Activated CD8-positive, alpha-beta memory T cell treated with anti-CD3 and anti-CD28 coated beads for 36 hours (primary cell): ENCODE measurements at regions not wholly inside any gene's neighbourhood (a gene's known extent, or its start where the extent isn't known, plus 50 kb on each side); places are given as distances from the start of the nearest gene placed in this dataset.

Experiments
- CTCF ChIA-PET: fragments of 350-600 bp; sonication (Branson Sonifier 250); formaldehyde crosslinking; loops from one replicate; lab custom pipeline; 2021; ENCODE audit warnings: antibody characterized with exemption; lab: Charles Lee
- POLR2A ChIA-PET: fragments of 350-600 bp; sonication (Branson Sonifier 250); formaldehyde crosslinking; loops from one replicate; lab custom pipeline; 2021; ENCODE audit warnings: antibody characterized with exemption; lab: Charles Lee

DNA sequence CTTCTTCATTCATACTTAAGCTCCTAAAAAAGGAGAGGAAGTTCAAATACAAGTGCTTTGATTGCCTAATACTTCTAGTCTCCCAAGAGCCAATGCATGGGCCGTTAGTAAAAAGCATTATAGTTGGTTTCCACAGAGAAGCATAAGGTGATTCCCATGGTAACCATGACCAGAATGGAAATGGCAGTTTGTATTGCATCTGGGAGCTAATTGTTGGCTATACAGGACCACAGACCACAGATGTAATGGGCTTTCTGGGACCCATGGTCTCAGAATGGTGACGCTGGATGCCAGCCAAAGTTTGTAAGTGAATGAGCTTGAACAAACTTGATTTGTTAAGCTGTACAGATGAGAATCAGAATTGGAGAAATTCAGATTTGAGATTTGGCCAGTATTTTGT lies 333.9 kb upstream of the C11orf87 start:
- ChIA-PET CTCF (no interaction called here), POLR2A (no interaction called here)

DNA sequence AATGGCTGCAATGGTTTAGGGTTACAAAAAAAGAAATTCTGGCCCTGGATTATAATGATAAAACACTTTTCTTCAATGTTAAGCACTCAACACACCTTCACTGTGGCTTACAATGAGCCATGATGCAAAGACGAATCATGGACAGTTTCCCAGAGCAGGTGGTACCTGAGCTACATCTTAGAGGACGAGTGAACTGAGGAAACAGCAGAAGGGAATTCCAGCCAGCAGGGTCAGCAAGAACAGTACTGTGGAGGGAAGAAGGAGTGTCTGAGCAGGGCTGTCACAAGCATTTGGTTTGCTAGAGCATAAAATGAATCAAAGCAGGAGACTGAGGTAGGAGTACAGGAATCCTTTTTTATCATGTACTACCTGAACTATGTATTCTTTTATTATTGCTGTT lies 332.8 kb upstream of the C11orf87 start:
- CTCF ChIA-PET: no interaction called here
- POLR2A ChIA-PET: no interaction called here

DNA sequence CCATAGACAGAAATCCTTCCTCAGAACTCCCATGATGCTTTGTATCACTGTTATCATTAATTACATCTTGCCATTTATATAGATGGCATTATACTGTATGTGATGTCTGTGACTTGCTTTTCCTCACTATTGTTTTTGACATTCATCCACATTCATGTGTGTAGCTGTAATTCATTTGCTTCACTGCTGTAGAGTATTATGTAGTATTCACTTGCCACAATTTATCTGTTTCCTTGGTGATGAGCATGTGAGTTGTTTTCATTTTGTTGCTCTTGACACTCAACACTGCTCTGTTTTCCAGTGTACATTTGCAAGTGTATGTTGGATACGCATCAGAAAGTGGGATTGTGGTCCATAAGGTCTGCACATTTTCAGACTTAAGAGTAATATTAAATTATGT lies 328.6 kb upstream of the C11orf87 start:
- POLR2A ChIA-PET: no interaction called here
- CTCF ChIA-PET: no interaction called here

DNA sequence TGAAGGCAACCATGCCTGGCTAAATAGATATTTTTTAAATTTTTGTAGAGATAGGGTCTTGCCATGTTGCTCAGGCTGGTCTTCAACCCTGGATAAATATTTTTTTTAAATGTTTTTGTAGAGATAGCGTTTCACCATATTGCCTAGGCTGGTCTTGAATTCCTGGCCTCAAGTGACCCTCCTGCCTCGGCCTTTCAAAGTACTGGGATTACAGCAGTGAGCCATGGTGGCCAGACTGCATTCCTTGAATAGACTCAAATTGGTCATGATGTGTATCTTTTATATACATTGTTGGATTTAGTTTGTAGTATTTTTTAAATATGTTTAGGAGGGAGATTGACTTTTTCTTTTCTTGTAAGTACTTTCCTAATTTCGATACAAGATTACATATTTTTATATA lies 325.7 kb upstream of the C11orf87 start:
- CTCF ChIA-PET: no interaction called here
- POLR2A ChIA-PET: no interaction called here

DNA sequence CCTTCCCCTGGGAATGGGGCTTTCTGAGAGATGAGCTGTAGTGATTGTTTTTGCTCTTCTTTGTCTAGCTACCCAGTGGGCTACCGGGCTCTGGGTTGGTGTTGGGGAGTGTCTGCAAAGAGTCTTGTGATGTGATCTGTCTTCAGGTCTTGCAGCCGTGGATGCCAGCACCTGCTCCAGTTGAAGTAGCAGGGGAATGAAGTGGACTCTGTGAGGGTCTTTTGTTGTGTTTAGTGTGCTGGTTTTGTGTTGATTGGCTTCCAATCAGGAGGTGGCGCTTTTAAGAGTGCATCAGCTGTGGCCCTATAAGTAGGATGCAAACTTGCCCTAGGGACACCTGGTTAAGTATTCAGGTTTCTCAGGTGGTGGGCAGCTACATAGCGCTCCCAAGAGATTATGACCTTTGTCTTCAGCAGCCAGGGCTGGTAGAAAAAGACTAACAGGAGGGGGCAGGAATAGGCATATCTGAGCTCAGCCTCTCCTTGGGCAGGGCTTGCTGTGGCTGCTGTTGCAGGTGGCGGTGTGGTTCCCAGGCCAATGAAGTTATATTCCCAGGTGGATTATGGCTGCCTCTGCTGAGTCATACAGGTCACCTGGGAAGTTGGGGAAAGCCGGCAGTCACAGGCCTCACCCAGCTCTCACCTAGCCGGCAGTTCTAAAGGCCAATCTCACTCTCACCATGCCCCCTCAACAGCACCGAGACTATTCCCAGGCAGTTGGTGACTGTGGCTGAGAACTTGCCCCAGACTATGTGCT lies 315.7 kb upstream of the C11orf87 start:
- POLR2A ChIA-PET: no interaction called here
- CTCF ChIA-PET: no interaction called here

DNA sequence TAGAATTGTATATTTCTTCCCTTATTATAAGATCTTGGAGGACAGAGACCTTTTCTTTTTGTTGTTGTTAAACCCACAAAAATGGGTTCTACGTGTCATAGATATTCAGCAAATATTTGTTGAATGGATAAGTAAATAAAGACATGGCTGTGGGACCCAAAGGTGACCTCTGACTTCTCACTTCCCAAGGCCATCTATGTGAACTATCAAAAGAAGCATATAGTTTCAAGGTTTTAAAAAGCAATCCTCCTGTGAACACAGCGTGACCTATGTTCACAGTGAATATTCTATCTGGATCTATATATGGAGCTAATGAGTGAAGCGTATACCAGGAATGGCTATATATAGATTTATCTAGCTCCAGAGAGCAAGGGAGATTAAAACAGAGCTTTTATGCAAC lies 312.8 kb upstream of the C11orf87 start:
- CTCF ChIA-PET: no interaction called here

DNA sequence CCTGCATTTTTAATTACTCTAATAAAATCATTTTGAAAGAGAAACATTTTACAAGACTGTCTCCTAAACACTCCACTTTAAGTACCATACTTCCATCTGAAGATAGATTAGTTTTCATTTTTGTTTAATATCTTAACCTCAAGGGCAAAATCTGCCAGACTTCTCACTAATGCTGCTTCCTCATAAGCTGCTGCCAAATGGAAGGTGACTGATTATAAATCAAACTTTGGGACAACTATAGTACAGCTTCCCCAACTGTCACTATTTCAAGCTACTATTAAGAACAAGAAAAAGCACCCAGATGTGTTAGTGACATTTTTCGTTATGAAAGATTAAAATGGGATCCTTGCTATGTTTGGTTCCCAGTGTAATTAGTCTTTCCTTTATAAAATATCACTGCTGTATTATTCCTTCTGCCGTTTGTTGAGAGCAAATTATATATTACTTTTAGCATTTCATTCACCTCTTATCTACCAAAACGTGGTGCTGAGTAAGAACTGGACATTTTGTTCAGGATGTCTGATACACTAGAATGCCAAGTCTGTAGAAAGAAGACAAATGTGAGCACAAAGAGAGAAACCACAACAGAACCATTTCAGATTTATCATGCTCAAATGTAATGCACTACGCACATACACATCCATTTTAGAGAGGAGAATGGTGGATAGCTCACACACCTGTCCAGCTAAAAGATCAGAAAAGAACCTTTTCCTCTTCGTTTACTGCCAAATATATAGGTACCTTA lies 312.2 kb upstream of the C11orf87 start:
- CTCF ChIA-PET: no interaction called here
- POLR2A ChIA-PET: no interaction called here

More for the DNA sequence above, 312.8 kb upstream of the C11orf87 start:
- POLR2A ChIA-PET: no interaction called here

DNA sequence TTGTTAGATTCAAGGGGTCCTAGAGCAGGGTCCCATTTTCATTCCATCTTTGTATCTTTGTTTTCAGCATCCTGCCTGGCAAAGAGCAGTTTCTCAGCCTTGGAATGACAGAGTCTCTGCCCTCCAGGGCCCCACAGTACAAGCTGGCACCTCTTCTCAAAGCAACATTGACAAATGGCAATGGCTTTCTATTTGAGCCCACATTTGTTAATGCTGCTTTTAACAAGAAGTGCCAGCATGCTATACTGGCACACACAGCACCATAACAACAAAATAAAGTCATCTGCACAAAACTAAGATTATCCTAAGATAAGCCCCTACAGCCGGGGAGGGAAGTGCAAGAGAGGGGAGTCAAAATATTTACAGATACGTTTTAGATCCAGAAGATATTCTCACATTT lies 309.7 kb upstream of the C11orf87 start:
- CTCF ChIA-PET: no interaction called here
- POLR2A ChIA-PET: no interaction called here

DNA sequence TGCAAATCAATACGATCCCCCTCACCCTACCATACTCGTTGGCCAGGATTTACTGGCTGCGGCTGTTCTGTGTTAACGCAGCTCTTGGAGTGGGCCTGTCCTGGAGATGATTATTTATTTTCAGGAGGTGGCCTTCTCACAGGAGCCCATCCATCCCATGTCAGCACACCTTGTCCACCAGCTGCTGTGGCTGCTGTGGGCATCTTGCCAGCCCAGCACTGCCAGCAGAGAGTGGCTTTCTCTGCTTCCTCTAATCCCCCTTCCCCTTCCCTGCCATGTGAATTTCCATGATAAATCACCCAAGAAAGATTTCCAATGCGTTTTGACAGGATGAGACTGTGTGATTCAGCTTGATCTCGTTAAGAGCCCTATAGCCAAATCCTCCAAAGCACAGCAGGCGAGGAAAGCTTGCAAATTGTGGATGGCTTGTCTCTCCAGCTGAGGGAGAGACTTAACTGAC lies 309.1 kb upstream of the C11orf87 start:
- POLR2A ChIA-PET: no interaction called here
- CTCF ChIA-PET: no interaction called here

DNA sequence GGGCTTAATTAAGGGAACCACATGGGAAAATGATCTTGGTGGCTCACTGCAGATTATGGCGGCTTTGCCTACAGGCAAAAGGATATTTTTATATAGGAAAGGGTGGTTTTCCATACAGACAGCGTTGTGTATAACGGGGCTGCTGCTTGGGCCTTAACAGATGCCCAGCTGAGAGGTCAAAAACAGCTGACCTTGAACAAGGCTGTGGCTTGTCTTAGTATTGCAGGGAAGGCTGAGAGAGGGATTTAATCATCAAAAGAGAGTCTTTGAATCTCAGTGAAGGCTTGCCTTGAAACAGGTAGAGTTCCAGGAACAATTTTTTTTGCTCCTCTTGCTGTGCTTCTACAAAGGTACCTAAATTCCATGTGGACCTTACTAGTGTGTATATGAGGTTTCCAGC lies 301.6 kb upstream of the C11orf87 start:
- CTCF ChIA-PET: no interaction called here
- POLR2A ChIA-PET: no interaction called here

DNA sequence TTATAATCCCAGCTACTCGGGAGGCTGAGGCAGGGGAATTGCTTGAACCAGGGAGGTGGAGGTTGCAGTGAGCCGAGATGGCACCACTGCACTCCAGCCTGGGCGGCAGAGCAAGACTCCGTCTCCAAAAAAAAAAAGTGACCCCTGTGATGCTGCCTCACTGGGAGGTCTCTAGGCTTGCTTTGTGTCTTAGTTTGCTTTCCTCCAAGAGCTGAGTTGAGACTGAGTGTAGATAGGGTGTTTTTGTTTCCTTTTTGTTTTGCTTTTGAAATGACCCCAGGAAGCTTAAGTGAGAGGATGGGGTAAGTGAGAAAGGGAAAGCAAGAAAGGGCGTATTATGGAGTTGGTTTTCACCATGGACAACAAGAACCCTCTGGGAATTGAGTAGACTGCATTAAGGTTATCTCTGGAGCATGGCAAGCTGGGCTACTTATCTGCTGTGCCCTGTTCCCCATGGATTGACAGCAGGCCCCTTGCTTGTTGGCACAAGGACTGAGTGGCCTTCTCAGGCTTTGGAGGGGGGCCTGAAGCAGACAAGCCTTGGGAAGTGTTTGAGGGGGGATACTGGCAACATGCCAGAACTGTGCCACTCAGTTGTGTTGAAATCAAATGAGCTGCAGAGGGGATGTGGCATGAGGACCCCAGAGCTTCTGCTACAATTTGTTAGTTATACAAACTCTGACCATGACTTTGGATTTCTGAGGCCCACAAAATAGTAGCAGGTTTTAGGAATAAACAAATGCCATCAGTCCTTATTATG lies 300.6 kb upstream of the C11orf87 start:
- ChIA-PET CTCF (no interaction called here), POLR2A (interaction anchor here (1.0 kb wide), 1 partner anchor 423 kb away, joined by 4 read pairs; no protein-coding TSS in a partner anchor)

DNA sequence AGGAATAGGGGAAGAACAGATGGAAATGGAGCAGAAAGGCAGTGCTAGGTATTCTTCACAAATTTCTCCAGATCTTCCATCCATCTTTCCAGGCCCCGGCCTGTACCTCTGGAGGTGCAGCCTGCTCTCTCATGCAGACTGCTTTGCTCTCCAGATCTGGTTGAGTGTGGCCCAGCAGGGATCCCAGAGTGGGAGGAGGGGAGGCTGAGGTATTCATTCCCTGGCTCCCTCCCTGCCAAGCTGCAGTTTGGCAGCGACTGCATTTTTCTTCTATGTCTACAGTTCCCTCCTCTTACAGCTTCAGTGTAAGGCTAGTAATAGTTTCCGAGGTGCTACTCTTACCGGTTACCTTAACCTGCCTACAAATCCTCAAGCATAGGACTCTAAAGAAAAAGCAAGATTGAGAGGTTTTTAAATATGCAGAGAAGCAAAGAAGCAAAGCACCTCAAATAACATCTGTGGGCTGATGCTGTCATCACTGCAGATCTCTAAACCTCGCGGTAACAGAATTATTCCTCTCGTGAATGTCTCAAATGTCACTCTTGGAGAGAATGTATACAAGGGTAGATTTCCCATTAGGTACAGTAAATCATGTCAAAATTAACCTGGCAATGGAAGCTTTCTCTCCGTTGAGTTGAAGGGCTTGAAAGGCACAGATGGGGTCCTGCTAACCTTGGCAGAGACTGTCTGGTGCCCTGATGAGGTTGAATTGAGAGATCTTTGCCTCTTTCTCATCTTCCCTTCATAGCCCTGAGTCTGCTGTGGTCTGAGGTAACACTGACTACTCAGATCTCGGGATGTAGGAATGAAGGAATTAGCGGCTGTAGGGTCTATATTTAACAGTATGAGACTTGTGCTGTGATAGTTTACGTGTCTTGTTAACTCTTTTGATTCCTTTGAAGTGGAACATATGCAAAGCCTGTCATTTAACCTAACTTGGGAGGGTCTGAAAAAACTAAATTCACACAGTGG lies 297.9 kb upstream of the C11orf87 start:
- ChIA-PET POLR2A (no interaction called here), CTCF (no interaction called here)

DNA sequence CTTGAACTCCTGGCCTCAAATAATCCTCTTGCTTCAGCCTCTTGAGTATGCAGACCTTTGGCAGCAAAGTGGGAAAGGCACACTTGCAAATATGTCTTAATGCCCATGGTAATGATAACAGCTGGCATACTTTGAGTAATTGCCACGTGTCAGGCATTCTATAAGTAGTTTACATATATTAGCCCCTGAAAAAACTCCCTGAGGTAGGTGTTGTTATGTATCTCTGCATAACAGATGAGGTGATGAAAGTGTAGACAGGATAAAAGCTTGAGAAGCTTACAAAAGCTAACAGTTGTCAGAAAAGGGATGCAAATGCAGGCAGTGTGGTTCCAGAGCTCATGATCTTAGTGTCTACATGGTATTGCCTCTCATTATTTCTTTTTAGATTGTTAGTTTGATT lies 291.1 kb upstream of the C11orf87 start:
- CTCF ChIA-PET: no interaction called here
- POLR2A ChIA-PET: no interaction called here

DNA sequence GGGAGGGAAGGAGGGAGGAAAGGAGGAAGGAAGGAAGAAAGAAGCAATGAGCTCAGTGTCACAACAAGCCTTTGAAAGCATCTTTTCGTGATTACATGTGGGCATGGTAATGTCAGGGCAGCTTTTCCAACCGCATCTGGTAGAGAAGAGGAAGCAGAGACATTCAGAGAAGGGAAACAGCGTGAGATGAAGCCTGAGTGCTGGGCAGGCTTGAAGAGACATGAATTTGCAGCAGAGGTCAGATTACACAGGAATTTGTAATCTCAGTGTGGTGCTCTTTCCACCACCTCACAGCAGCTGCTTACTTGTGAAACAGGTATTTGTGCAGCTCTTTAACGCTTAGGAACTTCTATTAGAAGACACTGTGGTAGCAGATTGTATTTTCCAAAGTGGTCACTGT lies 289.5 kb upstream of the C11orf87 start:
- ChIA-PET POLR2A (no interaction called here), CTCF (no interaction called here)

DNA sequence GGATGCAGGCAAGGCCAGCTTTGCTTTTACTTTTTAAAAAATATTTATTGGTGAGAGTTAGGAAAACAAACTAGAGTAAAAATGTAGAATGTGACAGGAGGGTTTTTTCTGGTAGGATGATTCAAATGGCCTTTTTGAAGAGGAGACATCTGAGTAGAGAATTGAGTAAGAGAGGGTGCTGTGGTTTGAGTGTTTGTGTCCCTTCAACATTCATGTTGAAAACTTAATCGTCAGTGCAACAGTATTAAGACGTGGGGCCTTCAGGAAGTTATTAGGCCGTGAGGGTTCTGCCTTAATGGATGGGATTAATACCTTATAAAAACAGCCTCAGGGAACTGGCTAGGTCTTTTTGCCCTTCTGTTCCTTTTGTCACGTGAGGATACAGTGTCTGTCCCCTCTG lies 288.8 kb upstream of the C11orf87 start:
- ChIA-PET CTCF (no interaction called here), POLR2A (no interaction called here)

DNA sequence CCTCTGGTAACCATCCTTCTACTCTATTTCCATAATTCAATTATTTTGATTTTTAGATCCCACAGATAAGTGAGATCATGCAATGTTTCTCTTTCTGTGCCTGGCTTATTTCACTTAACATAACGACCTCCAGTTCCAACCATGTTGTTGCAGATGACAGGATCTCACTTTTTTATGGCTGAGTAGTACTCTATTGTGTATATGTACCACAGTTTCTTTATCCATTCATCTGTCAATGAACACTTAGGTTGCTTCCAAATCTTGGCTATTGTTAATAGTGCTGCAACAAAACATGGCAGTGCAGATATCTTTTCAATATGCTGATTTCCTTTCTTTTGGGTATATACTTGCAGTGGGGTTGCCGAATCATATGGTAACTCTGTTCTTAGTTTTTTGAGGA lies 286.4 kb upstream of the C11orf87 start:
- ChIA-PET CTCF (no interaction called here), POLR2A (no interaction called here)

DNA sequence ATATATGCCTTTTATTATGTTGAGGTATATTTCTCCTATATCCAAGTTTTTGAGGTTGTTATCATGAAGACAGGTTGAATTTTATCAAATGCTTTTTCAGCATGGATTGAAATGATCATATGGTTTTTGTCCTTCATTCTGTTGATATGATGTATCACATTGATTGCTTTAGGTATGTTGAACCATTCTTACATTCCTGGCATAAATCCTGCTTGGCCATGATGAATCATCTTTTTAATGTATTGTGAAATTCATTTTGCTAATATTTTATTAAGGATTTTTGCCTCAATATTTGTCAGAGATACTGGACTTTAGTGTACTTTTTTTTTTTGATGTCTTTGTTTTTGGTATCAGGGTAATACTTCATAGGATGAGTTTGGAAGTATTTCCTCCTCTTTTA lies 283.8 kb upstream of the C11orf87 start:
- CTCF ChIA-PET: no interaction called here
- POLR2A ChIA-PET: no interaction called here

DNA sequence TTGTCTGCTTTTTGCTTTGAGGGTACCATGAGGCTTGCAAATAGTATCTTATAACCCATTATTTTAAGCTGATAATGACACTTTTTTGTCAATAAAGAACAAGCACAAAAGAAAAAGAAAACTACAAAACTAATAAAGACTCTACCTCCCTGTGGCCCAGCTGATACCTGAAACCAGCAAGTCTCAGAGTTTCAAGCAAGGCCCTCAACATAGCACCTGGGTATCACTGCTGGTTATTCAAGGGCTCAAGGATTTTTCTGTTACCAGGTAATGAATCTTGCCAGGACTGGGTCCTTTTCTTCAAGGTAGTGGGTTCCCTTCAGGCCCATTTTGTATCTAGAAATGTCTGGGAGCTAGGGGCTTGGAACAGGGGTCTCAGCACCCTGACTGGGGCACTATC lies 281.6 kb upstream of the C11orf87 start:
- POLR2A ChIA-PET: no interaction called here
- CTCF ChIA-PET: no interaction called here

DNA sequence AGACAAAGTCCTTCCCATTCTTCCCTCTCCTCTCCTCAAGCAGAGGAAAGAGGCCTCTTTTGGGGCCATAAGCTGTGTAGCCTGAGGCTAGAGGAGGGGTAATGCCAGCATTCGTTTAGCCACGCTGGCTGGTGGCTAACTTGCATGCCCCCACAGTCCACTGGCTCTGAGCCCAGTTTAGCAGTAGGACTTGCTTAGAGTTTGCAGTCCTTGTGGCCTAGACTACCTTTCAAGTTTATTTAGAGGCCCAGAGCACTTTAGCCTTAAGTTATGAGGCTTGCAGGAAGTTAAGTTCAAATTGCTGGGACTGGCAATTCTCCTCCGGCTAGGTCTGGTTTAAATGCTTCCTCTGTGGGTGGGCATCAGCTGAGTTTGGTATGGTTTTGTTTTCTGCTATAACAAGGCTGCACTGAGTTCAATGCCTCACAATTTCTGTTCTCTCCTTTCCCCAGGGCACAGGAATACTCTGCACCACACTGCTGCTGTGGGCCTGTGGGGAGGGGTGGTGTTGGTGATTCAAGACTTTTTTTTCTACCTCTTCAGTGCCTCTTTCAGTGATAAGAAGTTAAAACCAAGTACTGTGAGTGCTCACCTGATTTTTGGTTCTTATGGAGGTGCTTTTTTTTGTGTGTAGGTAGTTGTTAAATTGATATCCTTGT lies 281.0 kb upstream of the C11orf87 start:
- ChIA-PET CTCF (no interaction called here), POLR2A (no interaction called here)
